ENCODE measurements at regions not wholly inside any gene's neighbourhood (a gene's known extent, or its start where the extent isn't known, plus 50 kb on each side); places are given as distances from the start of the nearest gene placed in this dataset.

GRCh38 chr21:39033878-39034589 is 149.2 kb downstream of the PSMG1 start:
- TF ChIP-seq TEAD4 (IDR thresholded peaks at IDR 0.05) (no peak), YY1 (IDR thresholded peaks at IDR 0.05; ENCODE audit: low read depth) (no peak), MAX (IDR thresholded peaks at IDR 0.05) (no peak), RAD21 (IDR thresholded peaks at IDR 0.05; ENCODE audit: low read depth) (no peak), USF1 (IDR thresholded peaks at IDR 0.05) (no peak)

All from Ishikawa (cell line).